HG02981 (cell line): ENCODE measurements at regions not wholly inside any gene's neighbourhood (a gene's known extent, or its start where the extent isn't known, plus 50 kb on each side); places are given as distances from the start of the nearest gene placed in this dataset.

Source experiments
- ATAC-seq: cut with Tn5 transposase; IDR thresholded peaks from one replicate; pipeline ENCODE4 v1.9.1; 2021; ENCODE audit warnings: mild to moderate bottlenecking, moderate library complexity; ENCODE audit not compliant: unreplicated experiment

- ATAC-seq: no peak
Measured at GRCh38 chr5:7955476-7955875, 86.5 kb downstream of the MTRR start.

- ATAC-seq: no peak
Measured at GRCh38 chr5:7957329-7957728, 88.4 kb downstream of the MTRR start.

- no peak for ATAC-seq
Measured at GRCh38 chr5:7960142-7960541, 91.2 kb downstream of the MTRR start.

GRCh38 chr5:7961540-7961939, 92.6 kb downstream of the MTRR start:
- no peak for ATAC-seq

GRCh38 chr5:7970816-7971215, 101.9 kb downstream of the MTRR start:
- ATAC-seq: peak; percentile 65

GRCh38 chr5:7976411-7977190, 107.7 kb downstream of the MTRR start:
- no peak for ATAC-seq

- no peak for ATAC-seq
Measured at GRCh38 chr5:7978114-7978513, 109.2 kb downstream of the MTRR start.

- ATAC-seq: no peak
Measured at GRCh38 chr5:7978991-7979390, 110.0 kb downstream of the MTRR start.

- ATAC-seq: no peak
Measured at GRCh38 chr5:7980881-7981280, 111.9 kb downstream of the MTRR start.

GRCh38 chr5:7983433-7983832, 114.5 kb downstream of the MTRR start:
- no peak for ATAC-seq

GRCh38 chr5:7991125-7991821, 122.3 kb downstream of the MTRR start:
- ATAC-seq: no peak

GRCh38 chr5:7995688-7996294, 126.8 kb downstream of the MTRR start:
- ATAC-seq: no peak

- no peak for ATAC-seq
Measured at GRCh38 chr5:8005416-8005815, 136.5 kb downstream of the MTRR start.

GRCh38 chr5:8012131-8012977, 143.4 kb downstream of the MTRR start:
- no peak for ATAC-seq

- ATAC-seq: no peak
Measured at GRCh38 chr5:8013948-8014710, 145.2 kb downstream of the MTRR start.

- ATAC-seq: no peak
Measured at GRCh38 chr5:8019719-8020218, 150.8 kb downstream of the MTRR start.

- ATAC-seq: no peak
Measured at GRCh38 chr5:8020861-8021514, 152.0 kb downstream of the MTRR start.

- no peak for ATAC-seq
Measured at GRCh38 chr5:8028243-8028642, 159.3 kb downstream of the MTRR start.

GRCh38 chr5:8033261-8033660, 164.3 kb downstream of the MTRR start:
- ATAC-seq: no peak

GRCh38 chr5:8034852-8035251, 165.9 kb downstream of the MTRR start:
- no peak for ATAC-seq
